HG03565 (cell line): ENCODE measurements at regions not wholly inside any gene's neighbourhood (a gene's known extent, or its start where the extent isn't known, plus 50 kb on each side); places are given as distances from the start of the nearest gene placed in this dataset.

Experiments used
- ATAC-seq: cut with Tn5 transposase; IDR thresholded peaks from one replicate; pipeline ENCODE4 v1.9.1; 2021; ENCODE audit warnings: mild to moderate bottlenecking, moderate library complexity; ENCODE audit not compliant: unreplicated experiment

- ATAC-seq = no peak
These were observed 231.6 kb upstream of the DYNLRB2 start for GRCh38 chr16:80309178-80309577.

- no peak for ATAC-seq
These were observed 235.4 kb upstream of the DYNLRB2 start for GRCh38 chr16:80305410-80305809.

- no peak for ATAC-seq
These were observed 237.1 kb upstream of the DYNLRB2 start for GRCh38 chr16:80303691-80304090.

GRCh38 chr16:80300876-80301275, 239.9 kb upstream of the DYNLRB2 start:
- no peak for ATAC-seq

GRCh38 chr16:80300456-80300855, 240.3 kb upstream of the DYNLRB2 start:
- no peak for ATAC-seq

GRCh38 chr16:80299416-80299815, 241.4 kb upstream of the DYNLRB2 start:
- ATAC-seq = no peak

- ATAC-seq = no peak
These were observed 242.1 kb upstream of the DYNLRB2 start for GRCh38 chr16:80298676-80299075.

GRCh38 chr16:80296034-80296433, 244.8 kb upstream of the DYNLRB2 start:
- no peak for ATAC-seq

GRCh38 chr16:80294172-80294571, 246.6 kb upstream of the DYNLRB2 start:
- no peak for ATAC-seq

- no peak for ATAC-seq
These were observed 252.2 kb upstream of the DYNLRB2 start for GRCh38 chr16:80288616-80289015.

GRCh38 chr16:80287674-80288073, 253.1 kb upstream of the DYNLRB2 start:
- ATAC-seq = no peak

GRCh38 chr16:80285104-80285503, 255.7 kb upstream of the DYNLRB2 start:
- ATAC-seq = no peak

GRCh38 chr16:80283466-80284392, 257.1 kb upstream of the DYNLRB2 start:
- no peak for ATAC-seq

- ATAC-seq = no peak
These were observed 260.2 kb upstream of the DYNLRB2 start for GRCh38 chr16:80280557-80280956.

- no peak for ATAC-seq
These were observed 261.1 kb upstream of the DYNLRB2 start for GRCh38 chr16:80279656-80280055.

GRCh38 chr16:80277182-80277581, 263.6 kb upstream of the DYNLRB2 start:
- ATAC-seq = no peak

GRCh38 chr16:80274576-80275191, 266.1 kb upstream of the DYNLRB2 start:
- ATAC-seq = no peak

- no peak for ATAC-seq
These were observed 266.9 kb upstream of the DYNLRB2 start for GRCh38 chr16:80273635-80274538.

GRCh38 chr16:80265624-80266306, 275.0 kb upstream of the DYNLRB2 start:
- ATAC-seq = no peak

- no peak for ATAC-seq
These were observed 276.7 kb upstream of the DYNLRB2 start for GRCh38 chr16:80263848-80264694.
